ENCODE measurements at regions not wholly inside any gene's neighbourhood (a gene's known extent, or its start where the extent isn't known, plus 50 kb on each side); places are given as distances from the start of the nearest gene placed in this dataset.

GRCh38 chr1:238767321-238767720 is 619.0 kb upstream of the CHRM3 start:
- no peak for TF ChIP-seq CTCF (IDR thresholded peaks at IDR 0.05)
- no peaks in the 10 kb centered on the region for H3K36me3 ChIP-seq

GRCh38 chr1:238764779-238765178 is 621.6 kb upstream of the CHRM3 start:
- Histone ChIP-seq H3K9me3 (peaks cover 0 to 50% of the 10 kb centered on the region in 2 donors), H3K4me1 (no peaks in the 10 kb centered on the region), H3K27me3 (no peaks in the 10 kb centered on the region), H3K27ac (no peak overlapping the region), H3K36me3 (no peaks in the 10 kb centered on the region), H3K4me3 (no peak overlapping the region)
- no peak for ATAC-seq
- DNase-seq, result no peak
- TF ChIP-seq CTCF (IDR thresholded peaks at IDR 0.05), result no peak
- intact Hi-C loops (cut with DNase I), result no loop called here

More at GRCh38 chr1:238767321-238767720, 619.0 kb upstream of the CHRM3 start:
- Histone ChIP-seq H3K27ac (no peak overlapping the region), H3K4me3 (no peak overlapping the region), H3K9me3 (peaks cover 0 to 47% of the 10 kb centered on the region in 2 donors), H3K27me3 (no peaks in the 10 kb centered on the region), H3K4me1 (no peaks in the 10 kb centered on the region)
- DNase-seq, result no peak
- intact Hi-C loops (cut with DNase I), result no loop called here
- ATAC-seq, result no peak

- H3K27ac ChIP-seq, result no peak overlapping the region
- no peaks in the 10 kb centered on the region for H3K36me3 ChIP-seq
- ATAC-seq (no peak), DNase-seq (no peak)
- H3K9me3 ChIP-seq, result peaks cover 0 to 13% of the 10 kb centered on the region in 2 donors
- no peaks in the 10 kb centered on the region for H3K4me1 ChIP-seq
- intact Hi-C loops (cut with DNase I), result no loop called here
- no peaks in the 10 kb centered on the region for H3K27me3 ChIP-seq
- no peak for TF ChIP-seq CTCF (IDR thresholded peaks at IDR 0.05)
- H3K4me3 ChIP-seq, result no peak overlapping the region
Observed at GRCh38 chr1:238753252-238753651, 633.1 kb upstream of the CHRM3 start.

- Histone ChIP-seq H3K4me3 (no peak overlapping the region), H3K27me3 (no peaks in the 10 kb centered on the region), H3K27ac (no peak overlapping the region), H3K4me1 (no peaks in the 10 kb centered on the region), H3K36me3 (no peaks in the 10 kb centered on the region), H3K9me3 (peaks cover 0 to 13% of the 10 kb centered on the region in 2 donors)
- DNase-seq (no peak), ATAC-seq (no peak)
- intact Hi-C loops (cut with DNase I), result no loop called here
- TF ChIP-seq CTCF (IDR thresholded peaks at IDR 0.05), result no peak
Observed at GRCh38 chr1:238752327-238752726, 634.0 kb upstream of the CHRM3 start.

- peak in 1 of 4 donors; percentile 28 for DNase-seq
- H3K36me3 ChIP-seq, result no peaks in the 10 kb centered on the region
- no peaks in the 10 kb centered on the region for H3K27me3 ChIP-seq
- no peak overlapping the region for H3K27ac ChIP-seq
- intact Hi-C loops (cut with DNase I), result no loop called here
- H3K4me1 ChIP-seq, result no peaks in the 10 kb centered on the region
- no peak overlapping the region for H3K4me3 ChIP-seq
- ATAC-seq, result no peak
- peaks cover 0 to 39% of the 10 kb centered on the region in 2 donors for H3K9me3 ChIP-seq
- no peak for TF ChIP-seq CTCF (IDR thresholded peaks at IDR 0.05)
Observed at GRCh38 chr1:238745069-238745468, 641.3 kb upstream of the CHRM3 start.
